ENCODE measurements at regions not wholly inside any gene's neighbourhood (a gene's known extent, or its start where the extent isn't known, plus 50 kb on each side); places are given as distances from the start of the nearest gene placed in this dataset.

- peaks cover 40% of the 10 kb centered on the region for H3K9me3 Mint-ChIP-seq
- H3K4me1 Mint-ChIP-seq (ENCODE audit: low read depth): no peaks in the 10 kb centered on the region
- DNase-seq: no peak
- TF ChIP-seq CTCF (IDR thresholded peaks at IDR 0.05): no peak
- H3K36me3 Mint-ChIP-seq (ENCODE audit: low read depth): peaks cover 7% of the 10 kb centered on the region; the same call in 1 of the 2 replicates
- H3K27me3 Mint-ChIP-seq (ENCODE audit: insufficient read depth): no peaks in the 10 kb centered on the region
- H3K27ac Mint-ChIP-seq: no peak overlapping the region
- H3K4me3 Mint-ChIP-seq: no peak overlapping the region
These were observed 375.2 kb upstream of the IRX2 start for GRCh38 chr5:3126639-3127038.

GRCh38 chr5:3124410-3124809 is 372.9 kb upstream of the IRX2 start:
- no peaks in the 10 kb centered on the region for H3K27me3 Mint-ChIP-seq (ENCODE audit: insufficient read depth)
- no peak overlapping the region for H3K4me3 Mint-ChIP-seq
- peaks cover 31% of the 10 kb centered on the region for H3K9me3 Mint-ChIP-seq
- no peaks in the 10 kb centered on the region for H3K4me1 Mint-ChIP-seq (ENCODE audit: low read depth)
- TF ChIP-seq CTCF (IDR thresholded peaks at IDR 0.05): no peak
- DNase-seq: no peak
- H3K36me3 Mint-ChIP-seq (ENCODE audit: low read depth): peaks cover 7% of the 10 kb centered on the region; the same call in 1 of the 2 replicates
- H3K27ac Mint-ChIP-seq: no peak overlapping the region

GRCh38 chr5:3123763-3124157 is 372.3 kb upstream of the IRX2 start:
- H3K27ac Mint-ChIP-seq: no peak overlapping the region
- H3K9me3 Mint-ChIP-seq: peaks cover 37% of the 10 kb centered on the region
- no peak overlapping the region for H3K4me3 Mint-ChIP-seq
- peaks cover 7% of the 10 kb centered on the region; the same call in 1 of the 2 replicates for H3K36me3 Mint-ChIP-seq (ENCODE audit: low read depth)
- H3K27me3 Mint-ChIP-seq (ENCODE audit: insufficient read depth): no peaks in the 10 kb centered on the region
- DNase-seq: no peak
- no peak for TF ChIP-seq CTCF (IDR thresholded peaks at IDR 0.05)
- H3K4me1 Mint-ChIP-seq (ENCODE audit: low read depth): no peaks in the 10 kb centered on the region

- no peak overlapping the region for H3K4me3 Mint-ChIP-seq
- H3K27ac Mint-ChIP-seq: no peak overlapping the region
- H3K4me1 Mint-ChIP-seq (ENCODE audit: low read depth): no peaks in the 10 kb centered on the region
These were observed 371.7 kb upstream of the IRX2 start for GRCh38 chr5:3122985-3123762.

GRCh38 chr5:3122216-3122615 is 370.7 kb upstream of the IRX2 start:
- no peak for DNase-seq
- H3K36me3 Mint-ChIP-seq (ENCODE audit: low read depth): no peaks in the 10 kb centered on the region
- H3K9me3 Mint-ChIP-seq: peaks cover 35% of the 10 kb centered on the region
- no peak overlapping the region for H3K27ac Mint-ChIP-seq
- H3K27me3 Mint-ChIP-seq (ENCODE audit: insufficient read depth): no peaks in the 10 kb centered on the region
- H3K4me3 Mint-ChIP-seq: no peak overlapping the region
- TF ChIP-seq CTCF (IDR thresholded peaks at IDR 0.05): no peak
- H3K4me1 Mint-ChIP-seq (ENCODE audit: low read depth): no peaks in the 10 kb centered on the region

More at GRCh38 chr5:3122985-3123762, 371.7 kb upstream of the IRX2 start:
- H3K27me3 Mint-ChIP-seq (ENCODE audit: insufficient read depth): no peaks in the 10 kb centered on the region
- no peak for DNase-seq
- TF ChIP-seq CTCF (IDR thresholded peaks at IDR 0.05): no peak
- peaks cover 2% of the 10 kb centered on the region; the same call in 1 of the 2 replicates for H3K36me3 Mint-ChIP-seq (ENCODE audit: low read depth)
- H3K9me3 Mint-ChIP-seq: peaks cover 34% of the 10 kb centered on the region

Data from HFFc6 (cell line).